ENCODE measurements at regions not wholly inside any gene's neighbourhood (a gene's known extent, or its start where the extent isn't known, plus 50 kb on each side); places are given as distances from the start of the nearest gene placed in this dataset.

- ChIA-PET CTCF (ENCODE audit: low intra/inter-chr PET ratio) (no interaction called here), POLR2A (no interaction called here)
These were observed 161.0 kb upstream of the CRY1 start for GRCh38 chr12:107254258-107254856.

GRCh38 chr12:107258780-107259179, 165.4 kb upstream of the CRY1 start:
- no peak overlapping the region for H3K9ac ChIP-seq (ENCODE audit: insufficient read depth in 1 of 2, low read depth in 2 of 2, low read length in 2 of 2)
- DNase-seq (ENCODE audit: extremely low read depth in 1 of 4, low spot score in 3 of 4): no peak
- H3K27me3 ChIP-seq (ENCODE audit: control insufficient read depth in 2 of 2, insufficient read depth in 2 of 2, low read length in 2 of 2): no peaks in the 10 kb centered on the region
- ChIA-PET POLR2A (no interaction called here), CTCF (ENCODE audit: low intra/inter-chr PET ratio) (no interaction called here)
- no peaks in the 10 kb centered on the region for H3K9me1 ChIP-seq (ENCODE audit: control insufficient read depth, insufficient read depth, low read length)
- no peak overlapping the region for H2AFZ ChIP-seq (ENCODE audit: low read depth, low read length)
- no peaks in the 10 kb centered on the region for H3K79me2 ChIP-seq (ENCODE audit: control insufficient read depth, insufficient read depth, low read length)
- H3K4me3 ChIP-seq: no peak overlapping the region
- no peak for ATAC-seq
- no peak for FAIRE-seq
- 0% methylated on average over 3 of the region's 3 CpGs for WGBS (ENCODE audit: insufficient coverage, low coverage, missing lambda C conversion rate)
- H3K36me3 ChIP-seq (ENCODE audit: control insufficient read depth, insufficient read depth, low read length): no peaks in the 10 kb centered on the region
- no peak overlapping the region for H3K4me2 ChIP-seq (ENCODE audit: insufficient read depth, low read length)
- no peaks in the 10 kb centered on the region for H3K4me1 ChIP-seq (replicated peaks in 1 of 2; ENCODE audit: control insufficient read depth in 2 of 2, insufficient read depth in 2 of 2, low read length in 2 of 2)
- no TSS peak for BruUV-seq (replicated peaks)
- intact Hi-C loops (cut with micrococcal nuclease): no loop called here
- H3K9me3 ChIP-seq (replicated peaks; ENCODE audit: control insufficient read depth, insufficient read depth, low read depth, low read length): no peaks in the 10 kb centered on the region
- H4K20me1 ChIP-seq (replicated peaks; ENCODE audit: control insufficient read depth, insufficient read depth, low read length): no peaks in the 10 kb centered on the region
- in situ Hi-C loops (cut with MboI): no loop called here
- H3K27ac ChIP-seq (ENCODE audit: extremely low read depth, low read depth, low read length): no peak overlapping the region
- TF ChIP-seq CBX8 (IDR thresholded peaks at IDR 0.05; ENCODE audit: borderline replicate concordance, extremely low read depth, low read depth, low read length, poor library complexity, severe bottlenecking) (no peak), TSC22D4 (tag; IDR thresholded peaks at IDR 0.05) (no peak), ELF1 (tag; IDR thresholded peaks at IDR 0.05) (no peak), PRPF4 (IDR thresholded peaks at IDR 0.05; ENCODE audit: insufficient read depth, low read depth, low read length, poor library complexity, severe bottlenecking) (no peak), NR2C1 (IDR thresholded peaks at IDR 0.05) (no peak), NR2C1 (tag; IDR thresholded peaks at IDR 0.05) (no peak), SMAD4 (CRISPR knock-in tag; conservative IDR thresholded peaks at IDR 0.05) (no peak), NR4A1 (CRISPR knock-in tag; IDR thresholded peaks at IDR 0.05) (no peak), NR4A1 (tag; IDR thresholded peaks at IDR 0.05) (no peak), C11orf30 (IDR thresholded peaks at IDR 0.05; ENCODE audit: low read depth) (no peak), THAP12 (CRISPR knock-in tag; IDR thresholded peaks at IDR 0.05) (no peak), KLF1 (tag; IDR thresholded peaks at IDR 0.05) (no peak), GABPA (tag; conservative IDR thresholded peaks at IDR 0.05; ENCODE audit: low read depth) (no peak), STAT5A (IDR thresholded peaks at IDR 0.05; ENCODE audit: borderline replicate concordance, low read length) (no peak)

More at GRCh38 chr12:107254258-107254856, 161.0 kb upstream of the CRY1 start:
- no TSS peak for BruUV-seq (replicated peaks)
- H3K9me1 ChIP-seq (ENCODE audit: control insufficient read depth, insufficient read depth, low read length): no peaks in the 10 kb centered on the region
- in situ Hi-C loops (cut with MboI) (no loop called here), intact Hi-C loops (cut with micrococcal nuclease) (no loop called here)
- H3K9me3 ChIP-seq (replicated peaks; ENCODE audit: control insufficient read depth, insufficient read depth, low read depth, low read length): no peaks in the 10 kb centered on the region
- H3K27me3 ChIP-seq (ENCODE audit: control insufficient read depth in 2 of 2, insufficient read depth in 2 of 2, low read length in 2 of 2): no peaks in the 10 kb centered on the region
- H3K4me2 ChIP-seq (ENCODE audit: insufficient read depth, low read length): no peak overlapping the region
- H3K27ac ChIP-seq (ENCODE audit: extremely low read depth, low read depth, low read length): no peak overlapping the region
- H3K4me3 ChIP-seq: no peak overlapping the region
- no peaks in the 10 kb centered on the region for H3K36me3 ChIP-seq (ENCODE audit: control insufficient read depth, insufficient read depth, low read length)
- WGBS (ENCODE audit: insufficient coverage, low coverage, missing lambda C conversion rate): 0% methylated on average over 5 of the region's 5 CpGs
- TF ChIP-seq ZFPM2 (CRISPR knock-in tag; IDR thresholded peaks at IDR 0.05): no peak
- ATAC-seq (no peak), DNase-seq (ENCODE audit: extremely low read depth in 1 of 4, low spot score in 3 of 4) (no peak), FAIRE-seq (no peak)
- H4K20me1 ChIP-seq (replicated peaks; ENCODE audit: control insufficient read depth, insufficient read depth, low read length): no peaks in the 10 kb centered on the region
- H2AFZ ChIP-seq (ENCODE audit: low read depth, low read length): no peak overlapping the region
- no peaks in the 10 kb centered on the region for H3K4me1 ChIP-seq (replicated peaks in 1 of 2; ENCODE audit: control insufficient read depth in 2 of 2, insufficient read depth in 2 of 2, low read length in 2 of 2)
- no peaks in the 10 kb centered on the region for H3K79me2 ChIP-seq (ENCODE audit: control insufficient read depth, insufficient read depth, low read length)
- no peak overlapping the region for H3K9ac ChIP-seq (ENCODE audit: insufficient read depth in 1 of 2, low read depth in 2 of 2, low read length in 2 of 2)
